ENCODE measurements at regions not wholly inside any gene's neighbourhood (a gene's known extent, or its start where the extent isn't known, plus 50 kb on each side); places are given as distances from the start of the nearest gene placed in this dataset.

GRCh38 chr3:106616556-106616955, 747.7 kb upstream of the CBLB start:
- DNase-seq (ENCODE audit: low spot score) = no peak

- no peak for DNase-seq (ENCODE audit: low spot score)
Observed at GRCh38 chr3:106617276-106617675, 748.5 kb upstream of the CBLB start.

DNA sequence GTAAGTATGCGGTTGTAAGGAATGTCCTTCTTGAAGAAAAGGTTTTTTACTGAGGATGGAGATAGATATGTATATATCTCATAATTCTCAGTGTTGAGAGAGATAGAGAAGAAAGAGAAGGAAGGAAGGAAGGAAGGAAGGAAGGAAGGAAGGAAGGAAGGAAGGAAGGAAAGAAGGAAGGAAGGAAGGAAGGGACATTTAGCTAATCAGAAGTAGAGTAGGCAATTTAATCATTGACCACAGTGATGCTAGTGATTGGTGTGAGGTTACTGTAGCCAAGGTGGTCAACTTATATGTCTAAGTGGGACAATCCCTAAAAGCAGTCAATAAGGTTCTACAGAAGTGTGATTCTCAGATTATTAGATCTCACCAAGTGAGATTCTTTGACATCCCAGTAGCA, 751.8 kb upstream of the CBLB start:
- no peak for DNase-seq (ENCODE audit: low spot score)

DNA sequence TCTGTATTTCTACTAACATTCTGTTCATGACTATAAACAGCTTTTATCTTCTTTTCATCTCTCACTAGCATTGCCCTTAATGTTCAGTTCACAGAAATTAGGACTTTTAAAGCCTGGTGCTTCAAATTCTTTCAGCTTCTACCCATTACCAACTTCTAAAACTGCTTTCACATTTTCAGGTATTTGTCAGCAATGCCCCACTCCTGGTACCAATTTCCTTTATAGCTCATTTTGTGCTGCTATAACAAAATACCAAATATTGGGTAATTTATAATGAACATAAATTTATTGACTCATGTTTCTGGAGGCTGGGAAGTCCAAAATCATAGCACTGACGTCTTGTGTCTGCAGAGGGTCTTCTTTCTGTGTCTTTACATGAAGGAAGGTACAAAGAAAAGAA, 753.1 kb upstream of the CCDC54 start:
- DNase-seq (ENCODE audit: low spot score) = no peak

DNA sequence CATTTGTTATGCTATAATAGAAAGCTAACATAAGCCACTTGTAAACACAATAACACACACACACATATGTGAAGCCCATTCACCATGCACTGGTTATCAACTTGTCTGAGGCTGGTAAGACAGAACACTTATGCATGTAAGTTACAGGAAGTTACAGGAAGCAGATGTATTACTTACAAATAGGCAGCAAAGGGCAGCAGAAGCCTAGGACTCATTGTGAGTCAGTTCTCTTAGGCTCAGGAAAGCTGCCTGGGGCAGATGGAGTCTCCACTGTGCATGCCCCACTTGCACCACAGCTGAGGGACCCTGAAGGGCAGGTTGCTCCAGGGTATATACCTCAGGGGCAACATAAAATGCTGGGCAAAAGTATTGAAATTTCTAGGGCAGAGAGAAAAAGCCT, 748.8 kb upstream of the CCDC54 start:
- DNase-seq (ENCODE audit: low spot score) = no peak

GRCh38 chr3:106629215-106629832, 747.9 kb upstream of the CCDC54 start:
- no peak for DNase-seq (ENCODE audit: low spot score)

DNA sequence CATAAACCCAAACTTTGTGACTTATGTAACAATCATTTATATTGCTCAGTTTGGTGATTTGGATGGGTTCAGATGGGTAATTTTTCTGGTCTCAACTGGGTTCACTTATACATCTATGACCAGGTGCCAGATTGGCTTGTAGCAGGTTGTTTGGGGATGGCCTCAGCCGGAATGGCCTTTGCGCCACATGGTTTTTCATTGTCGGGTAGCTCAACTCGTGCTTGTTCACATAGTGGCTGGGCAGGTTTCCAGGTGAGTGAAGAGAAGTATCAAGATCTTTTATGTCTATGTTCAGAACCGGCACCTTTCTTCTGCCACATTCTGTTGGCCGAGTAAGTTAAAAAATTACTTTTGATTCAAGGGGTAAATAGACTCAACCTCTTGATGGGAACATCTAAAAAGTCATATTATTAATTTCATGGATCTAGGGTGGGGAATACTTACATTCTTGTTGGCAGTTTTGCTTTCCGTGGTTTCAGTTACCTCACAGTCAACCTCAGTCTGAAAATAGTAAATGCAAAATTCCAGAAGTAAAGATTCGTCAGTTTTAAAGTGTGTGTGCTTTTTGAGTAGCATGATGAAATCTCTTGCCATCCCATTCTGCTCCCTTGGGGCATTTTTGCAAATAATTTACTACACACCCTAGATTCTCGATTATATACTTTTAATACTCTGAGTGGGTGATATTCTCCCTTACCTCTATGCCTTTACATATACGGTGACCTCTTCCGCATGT, 745.7 kb upstream of the CCDC54 start:
- no peak for DNase-seq (ENCODE audit: low spot score)

DNA sequence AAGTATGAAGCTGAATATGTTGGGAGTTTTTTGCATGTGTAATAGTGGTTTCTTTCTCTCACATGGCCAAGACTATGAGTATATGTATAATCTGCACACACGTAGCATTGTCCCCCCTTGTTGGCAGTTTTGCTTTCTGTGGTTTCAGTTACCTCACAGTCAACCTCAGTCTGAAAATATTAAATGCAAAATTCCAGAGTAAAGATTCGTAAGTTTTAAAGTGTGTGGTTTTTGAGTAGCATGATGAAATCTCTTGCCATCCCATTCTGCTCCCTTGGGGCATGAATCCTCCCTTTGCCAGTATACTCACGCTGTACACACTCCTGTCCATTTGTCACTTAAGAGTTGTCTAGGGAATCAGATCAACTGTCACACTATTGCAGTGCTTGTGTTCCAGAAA, 742.0 kb upstream of the CCDC54 start:
- no peak for DNase-seq (ENCODE audit: low spot score)

DNA sequence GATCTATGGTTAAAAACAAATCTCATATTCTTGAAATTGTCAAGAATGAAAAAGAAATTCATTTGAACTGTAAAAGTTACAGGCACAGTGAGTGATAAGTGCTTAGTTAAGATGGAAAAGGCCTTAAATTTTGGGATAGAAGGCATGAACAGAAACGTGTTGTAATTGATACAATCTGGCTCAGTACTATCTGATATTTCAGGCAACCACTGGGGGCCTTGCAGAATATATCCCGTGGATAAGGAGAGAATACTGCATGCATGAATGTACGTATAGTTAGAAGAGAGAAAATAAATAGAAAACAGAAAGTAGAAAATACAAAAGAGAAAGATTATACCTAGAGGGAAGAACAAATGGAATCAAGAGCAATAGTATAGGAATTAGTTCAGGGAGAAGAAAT, 741.4 kb upstream of the CCDC54 start:
- DNase-seq (ENCODE audit: low spot score) = no peak

GRCh38 chr3:106640353-106640752, 736.9 kb upstream of the CCDC54 start:
- DNase-seq (ENCODE audit: low spot score) = no peak

DNA sequence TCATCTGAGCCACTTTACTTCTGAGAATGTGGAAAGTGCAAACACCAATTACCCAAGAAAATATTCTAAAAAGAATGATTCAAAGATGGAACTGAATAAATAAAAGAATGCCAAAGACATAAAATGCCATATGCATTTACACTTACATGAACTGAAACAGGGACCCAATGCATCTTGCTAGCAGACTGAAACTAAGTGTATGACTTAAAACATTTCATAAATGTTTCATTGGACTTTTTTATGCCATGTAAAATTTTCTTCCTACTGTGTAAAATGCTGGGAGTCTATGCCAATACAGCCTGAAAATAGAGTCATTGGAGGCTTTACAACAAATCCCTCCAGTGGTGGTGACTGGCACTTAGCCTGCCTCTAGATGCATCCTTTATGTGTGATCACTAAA, 735.1 kb upstream of the CCDC54 start:
- no peak for DNase-seq (ENCODE audit: low spot score)

DNA sequence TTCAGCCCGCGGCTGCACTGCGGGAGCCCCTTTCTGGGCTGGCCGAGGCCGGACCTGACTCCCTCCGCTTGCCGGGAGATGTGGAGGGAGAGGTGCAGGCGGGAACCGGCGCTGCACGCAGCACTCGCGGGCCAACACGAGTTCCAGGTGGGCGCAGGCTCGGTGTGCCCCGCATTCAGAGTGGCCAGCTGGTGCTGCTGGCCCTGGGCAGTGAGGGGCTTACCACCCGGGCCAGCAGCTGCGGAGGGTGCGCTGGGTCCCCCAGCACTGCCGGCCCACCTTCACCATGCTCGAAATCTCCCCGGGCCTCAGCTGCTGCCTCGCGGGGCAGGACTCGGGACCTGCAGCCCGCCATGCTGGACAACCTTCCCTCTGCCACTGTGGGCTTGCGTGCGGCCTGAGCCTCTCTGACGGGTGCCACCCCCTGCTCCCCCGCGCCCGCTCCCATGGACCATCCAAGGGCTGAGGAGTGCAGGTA, 733.5 kb upstream of the CCDC54 start:
- DNase-seq (ENCODE audit: low spot score) = no peak

DNA sequence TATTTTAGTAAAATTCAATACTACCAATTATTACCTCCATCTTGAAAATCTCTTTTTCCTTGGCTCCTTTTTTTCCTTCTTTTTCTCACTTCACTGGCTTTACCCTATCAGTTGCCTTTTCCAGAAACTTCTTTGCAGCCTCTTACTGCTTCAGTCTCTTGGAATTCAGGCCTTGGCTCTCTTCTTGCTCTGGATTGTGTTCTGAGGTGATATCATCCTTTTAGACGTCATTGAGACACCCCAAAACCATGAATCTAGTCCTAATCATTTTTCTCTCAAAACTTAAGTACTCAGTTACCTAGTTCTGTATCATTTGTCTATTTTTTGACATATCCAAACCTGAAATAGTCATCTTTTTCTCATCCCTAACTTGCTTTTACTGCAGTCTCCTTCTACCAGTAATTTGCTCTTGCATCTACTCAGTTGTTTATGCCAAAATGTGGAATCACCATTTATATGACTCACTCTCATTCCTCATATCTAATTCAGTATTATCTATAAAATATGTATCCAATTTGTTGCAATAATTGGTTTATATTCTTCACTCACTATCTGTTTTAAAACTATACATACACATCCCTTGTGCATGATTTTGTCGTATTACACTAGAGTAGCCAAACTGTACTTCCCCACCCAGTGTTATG, 703.2 kb upstream of the CCDC54 start:
- DNase-seq (ENCODE audit: low spot score) = no peak

- DNase-seq (ENCODE audit: low spot score) = no peak
Observed at GRCh38 chr3:106675451-106675850, 701.8 kb upstream of the CCDC54 start.

- DNase-seq (ENCODE audit: low spot score) = no peak
Observed at GRCh38 chr3:106678657-106679390, 698.4 kb upstream of the CCDC54 start.

DNA sequence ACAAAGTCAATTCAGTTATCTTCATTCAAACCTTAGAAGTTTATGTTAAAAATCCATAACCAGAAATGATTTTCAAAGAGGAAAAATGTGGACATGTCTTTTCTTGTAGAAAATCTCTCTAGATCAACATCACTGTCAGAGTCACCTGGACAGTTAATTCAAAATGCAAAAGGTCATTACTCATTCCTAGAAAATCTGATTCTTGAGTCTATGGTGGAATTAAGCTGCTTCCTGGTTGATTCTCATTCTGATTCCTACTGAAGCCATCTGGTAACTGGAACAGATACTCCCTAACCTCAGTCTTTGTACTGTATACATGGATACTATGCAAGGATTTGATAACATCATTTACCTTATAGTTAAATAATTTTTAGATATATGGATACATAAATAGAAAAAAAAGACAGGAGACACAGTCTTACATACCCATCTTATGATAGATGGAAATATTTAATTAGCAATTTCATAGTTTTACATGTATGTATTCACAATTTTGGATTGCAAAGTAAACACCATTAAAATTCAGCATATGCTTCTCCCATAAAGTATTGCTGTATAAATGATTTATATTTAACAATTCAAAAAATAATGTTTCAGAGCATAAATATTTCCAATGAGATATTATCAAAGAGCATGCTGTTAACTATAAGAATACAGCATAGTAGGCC, 693.2 kb upstream of the CCDC54 start:
- DNase-seq (ENCODE audit: low spot score) = no peak

DNA sequence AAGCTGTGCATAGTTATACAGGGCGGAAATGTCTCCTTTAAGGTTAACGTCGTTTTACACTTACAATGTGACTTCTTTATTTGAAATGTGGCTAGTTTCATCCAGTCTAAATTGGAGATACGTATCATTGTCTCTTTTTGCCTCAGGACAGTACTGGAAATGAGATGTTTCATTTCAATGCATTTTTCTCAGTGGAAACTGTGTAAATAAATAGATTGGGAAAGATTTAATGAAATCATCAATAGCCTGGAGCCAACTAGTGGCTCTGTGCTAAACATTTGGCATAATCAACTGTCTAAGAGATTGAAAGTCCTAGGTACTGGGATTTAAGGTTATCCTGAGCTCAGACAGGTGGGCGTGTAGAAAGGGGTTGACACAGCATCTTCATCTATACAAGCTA, 691.5 kb upstream of the CCDC54 start:
- DNase-seq (ENCODE audit: low spot score) = no peak

- DNase-seq (ENCODE audit: low spot score) = no peak
Observed at GRCh38 chr3:106687905-106688304, 689.3 kb upstream of the CCDC54 start.

GRCh38 chr3:106688464-106688863, 688.8 kb upstream of the CCDC54 start:
- DNase-seq (ENCODE audit: low spot score) = no peak

DNA sequence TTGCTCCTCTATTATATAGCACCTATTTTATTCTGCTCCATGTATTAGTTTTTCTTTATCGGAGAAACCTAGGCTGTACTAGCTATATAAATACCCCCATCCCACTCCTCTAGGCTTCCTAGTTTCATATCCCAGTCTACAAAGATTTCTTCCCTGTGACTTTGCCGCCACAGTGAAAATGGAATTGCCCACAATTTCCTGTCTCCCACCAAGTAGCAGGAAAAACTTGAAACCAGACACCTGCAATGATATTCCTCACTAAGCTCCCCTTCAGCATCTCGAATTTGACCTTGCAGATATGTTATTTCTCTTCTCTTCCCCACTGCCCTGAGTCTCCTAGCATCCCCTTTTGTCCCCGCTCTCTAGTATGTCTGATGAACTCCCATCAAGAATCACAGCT, 685.8 kb upstream of the CCDC54 start:
- no peak for DNase-seq (ENCODE audit: low spot score)

DNA sequence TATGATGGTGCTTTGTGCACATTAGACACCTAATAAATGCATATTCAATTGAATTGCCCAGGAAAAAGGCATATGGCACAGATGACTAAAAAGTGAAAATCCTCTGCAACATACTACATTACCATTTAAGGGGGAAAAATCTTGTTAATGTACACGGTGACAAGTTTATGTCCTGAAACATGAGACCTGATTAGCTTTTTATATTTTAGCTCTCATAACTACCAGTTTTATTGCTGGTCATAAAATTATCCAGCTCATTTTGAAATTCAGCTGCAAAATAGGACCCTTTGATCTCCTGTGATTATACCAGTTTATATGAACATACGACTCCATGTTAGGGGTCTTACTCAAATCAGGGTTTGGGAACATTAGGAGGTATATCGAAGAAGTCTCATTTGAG, 684.6 kb upstream of the CCDC54 start:
- no peak for DNase-seq (ENCODE audit: low spot score)

DNA sequence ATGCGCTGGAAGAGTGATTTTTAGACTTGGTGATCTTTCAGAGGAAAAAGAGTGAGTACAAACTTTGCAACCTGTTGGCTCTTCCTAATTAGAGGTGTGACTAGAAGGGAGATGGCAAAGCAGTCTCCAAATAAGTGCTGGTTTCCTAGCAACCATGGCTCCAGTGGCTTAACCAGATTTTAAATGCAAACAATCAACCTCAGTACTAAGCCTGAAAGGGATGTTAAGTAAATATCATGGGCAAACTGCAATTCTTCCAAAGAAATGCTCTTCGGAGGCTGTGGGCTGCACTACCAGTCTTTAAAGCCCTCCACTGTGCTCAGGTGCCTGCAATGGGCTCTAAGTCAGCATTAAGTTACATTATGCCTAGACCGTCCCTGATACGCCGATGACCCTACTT, 678.1 kb upstream of the CCDC54 start:
- DNase-seq (ENCODE audit: low spot score) = no peak
